HCT116 (cell line): ENCODE measurements at regions not wholly inside any gene's neighbourhood (a gene's known extent, or its start where the extent isn't known, plus 50 kb on each side); places are given as distances from the start of the nearest gene placed in this dataset.

ENCODE experiments used
- ATAC-seq: fragments of 200-7000 bp; cut with Tn5 transposase; 2 replicates; pipeline ENCODE4 v1.9.1; 2020; ENCODE audit warnings: mild to moderate bottlenecking, moderate library complexity
- BruUV-seq: library from RNA; stranded (reverse); fragments of 400-500 nt; replicated peaks from 2 replicates; lab custom pipeline; 2021; lab: Mats Ljungman, UMichigan
- CTCF ChIA-PET: fragments of 300-600 bp; sonication (Branson Sonifier 250); formaldehyde crosslinking; loops from one replicate; lab custom pipeline; 2021; ENCODE audit warnings: antibody characterized with exemption; lab: Charles Lee
- POLR2A ChIA-PET: fragments of 300-600, 350-600 bp; sonication (Branson Sonifier 250); formaldehyde crosslinking; loops from one replicate; lab custom pipeline; 2021; ENCODE audit warnings: antibody characterized with exemption; lab: Charles Lee
- RAD21 ChIA-PET, 2 experiments: fragments of 300-600 bp; sonication (Branson Sonifier 250); formaldehyde crosslinking; loops; one replicate each; lab custom pipeline; 2023; ENCODE audit warnings: low total read pairs in 2 of 2; ENCODE audit not compliant: uncharacterized antibody in 2 of 2, unreplicated experiment in 2 of 2, low non-redundant PET in 1 of 2; lab: Charles Lee
- DNase-seq: peaks from one replicate; pipeline ENCODE4 v3.0.0-alpha.2; 2010; ENCODE audit warnings: low read depth, low spot score
- H2AFZ ChIP-seq: fragments of 200-600 bp; shearing (Covaris generic), sonication (generic); 2 replicates; pipeline ENCODE4 v1.6.1; 2017; ENCODE audit warnings: low read depth, mixed run types, mixed read lengths, antibody characterized with exemption, low read length; ENCODE audit not compliant: poor library complexity, severe bottlenecking
- H3K27ac ChIP-seq: 2 replicates; pipeline ENCODE4 v1.5.1; 2012; ENCODE audit warnings: low read depth, low read length
- H3K27me3 ChIP-seq: fragments of 200-600 bp; sonication (generic); 2 replicates; pipeline ENCODE4 v1.6.1; 2016; ENCODE audit warnings: mixed run types, low read length, mixed read lengths; ENCODE audit not compliant: insufficient read depth
- H3K36me3 ChIP-seq, 2 experiments: fragments of 200-500 bp in 1 of 2; fragments of 200-600 bp in 1 of 2; sonication (Bioruptor generic) in 1 of 2; sonication (generic) in 1 of 2; 2 replicates each; pipeline versions ENCODE4 v1.5.1 to v1.6.1; 2014 to 2016; ENCODE audit warnings: low read length in 2 of 2, inconsistent platforms in 1 of 2, mixed read lengths in 1 of 2, mixed run types in 1 of 2; ENCODE audit not compliant: insufficient read depth in 2 of 2, control insufficient read depth in 1 of 2
- H3K4me1 ChIP-seq, 2 experiments: fragments of 200-600 bp in 1 of 2; sonication (generic) in 1 of 2; 2 replicates each; pipeline versions ENCODE4 v1.5.1 to v1.6.1; 2012 to 2017; ENCODE audit warnings: low read length in 2 of 2, inconsistent platforms in 1 of 2, mild to moderate bottlenecking in 1 of 2, mixed read lengths in 1 of 2, mixed run types in 1 of 2, moderate library complexity in 1 of 2; ENCODE audit not compliant: insufficient read depth in 2 of 2, control insufficient read depth in 1 of 2
- H3K4me2 ChIP-seq: fragments of 200-600 bp; sonication (generic); 2 replicates; pipeline ENCODE4 v1.6.1; 2017; ENCODE audit warnings: mixed run types, low read length, mixed read lengths
- H3K4me3 ChIP-seq, 2 experiments: fragments of 200-600 bp in 1 of 2; sonication (generic) in 1 of 2; replicated peaks in 1 of 2; 2 replicates each; pipeline ENCODE4 v1.5.1; 2011 to 2016; ENCODE audit warnings: low read length in 2 of 2, control low read depth in 1 of 2, low read depth in 1 of 2, mild to moderate bottlenecking in 1 of 2, mixed read lengths in 1 of 2, mixed run types in 1 of 2
- H3K79me2 ChIP-seq: fragments of 200-600 bp; sonication (generic); 2 replicates; pipeline ENCODE4 v1.6.1; 2017; ENCODE audit warnings: mild to moderate bottlenecking, mixed run types, low read length, moderate library complexity, mixed read lengths; ENCODE audit not compliant: insufficient read depth
- H3K9ac ChIP-seq: fragments of 200-600 bp; sonication (generic); 2 replicates; pipeline ENCODE4 v1.6.1; 2016; ENCODE audit warnings: low read length, mixed read lengths
- H3K9me2 ChIP-seq: fragments of 200-600 bp; sonication (generic), shearing (Covaris generic); 2 replicates; pipeline ENCODE4 v1.6.1; 2017; ENCODE audit warnings: mixed run types, mild to moderate bottlenecking, moderate library complexity; ENCODE audit not compliant: insufficient read depth
- H3K9me3 ChIP-seq, 2 experiments: fragments of 200-500 bp in 1 of 2; fragments of 200-600 bp in 1 of 2; sonication (Bioruptor generic) in 1 of 2; sonication (generic) in 1 of 2; 2 replicates each; pipeline ENCODE4 v1.6.1; 2014 to 2017; ENCODE audit warnings: low read length in 2 of 2, mixed read lengths in 2 of 2, inconsistent platforms in 1 of 2, low read depth in 1 of 2, mild to moderate bottlenecking in 1 of 2, mixed run types in 1 of 2, moderate library complexity in 1 of 2; ENCODE audit not compliant: control insufficient read depth in 1 of 2, insufficient read depth in 1 of 2
- H4K20me1 ChIP-seq: fragments of 200-600 bp; sonication (generic), shearing (Covaris generic); 2 replicates; pipeline ENCODE4 v1.6.1; 2017; ENCODE audit warnings: mixed run types, mild to moderate bottlenecking, moderate library complexity; ENCODE audit not compliant: insufficient read depth
- FOSL1 ChIP-seq: IDR thresholded peaks from 2 replicates; pipeline ENCODE4 v1.6.1; 2012; ENCODE audit warnings: low read depth
- JUND ChIP-seq: IDR thresholded peaks from 2 replicates; pipeline ENCODE4 v1.6.1; 2012
- MAX ChIP-seq: IDR thresholded peaks from 2 replicates; pipeline ENCODE4 v1.6.1; 2012
- POLR2AphosphoS5 ChIP-seq: IDR thresholded peaks from 2 replicates; pipeline ENCODE4 v1.6.1; 2011; ENCODE audit warnings: mild to moderate bottlenecking, low read depth, low read length, moderate library complexity
- SRF ChIP-seq: IDR thresholded peaks from 2 replicates; pipeline ENCODE4 v1.6.1; 2012; ENCODE audit warnings: low read depth
- ZFX ChIP-seq: fragments of 450-650 bp; IDR thresholded peaks from 2 replicates; pipeline ENCODE4 v1.6.1; 2017
- intact Hi-C: fragments of 100-400 bp; cut with micrococcal nuclease; formaldehyde crosslinking; loops from 2 replicates; pipeline ENCODE4 v1.10.0; 2022

GRCh38 chr13:67299751-67300150 lies 69.6 kb upstream of the PCDH9 start:
- Histone ChIP-seq H2AFZ (no peak overlapping the region), H3K4me3 (no peak overlapping the region), H3K9me2 (no peaks in the 10 kb centered on the region), H3K9ac (no peak overlapping the region), H3K4me2 (no peak overlapping the region), H3K36me3 (no peaks in the 10 kb centered on the region)
- POLR2A ChIA-PET: no interaction called here
- no peak for ATAC-seq
- CTCF ChIA-PET: no interaction called here
- TF ChIP-seq POLR2AphosphoS5: no peak
- no peak for TF ChIP-seq MAX
- no peak for TF ChIP-seq SRF
- no peak for TF ChIP-seq ZFX
- TF ChIP-seq FOSL1: no peak
- TF ChIP-seq, all 23 proteins: peak for 0
- BruUV-seq: no TSS peak
- Histone ChIP-seq H4K20me1 (no peaks in the 10 kb centered on the region), H3K27me3 (no peaks in the 10 kb centered on the region), H3K27ac (no peak overlapping the region), H3K79me2 (no peaks in the 10 kb centered on the region), H3K4me1 (no peaks in the 10 kb centered on the region), H3K9me3 (no peaks in the 10 kb centered on the region)
- DNase-seq: no peak
- RAD21 ChIA-PET: no interaction called here
- intact Hi-C loops: no loop called here

- Histone ChIP-seq H3K4me1 (no peaks in the 10 kb centered on the region), H3K9ac (no peak overlapping the region), H3K27ac (no peak overlapping the region), H3K79me2 (no peaks in the 10 kb centered on the region), H2AFZ (no peak overlapping the region), H3K9me3 (no peaks in the 10 kb centered on the region), H3K36me3 (no peaks in the 10 kb centered on the region), H4K20me1 (no peaks in the 10 kb centered on the region), H3K27me3 (no peaks in the 10 kb centered on the region), H3K9me2 (no peaks in the 10 kb centered on the region), H3K4me2 (no peak overlapping the region), H3K4me3 (no peak overlapping the region)
- DNase-seq (no peak), ATAC-seq (no peak)
- no TSS peak for BruUV-seq
- RAD21 ChIA-PET: no interaction called here
- no peak for TF ChIP-seq JUND
- CTCF ChIA-PET: no interaction called here
- intact Hi-C loops: no loop called here
- POLR2A ChIA-PET: no interaction called here
Observed at GRCh38 chr13:67299072-67299635, 69.0 kb upstream of the PCDH9 start.
